Neuronal stem cell (in vitro differentiated cells): ENCODE measurements at regions not wholly inside any gene's neighbourhood (a gene's known extent, or its start where the extent isn't known, plus 50 kb on each side); places are given as distances from the start of the nearest gene placed in this dataset.

ENCODE experiments used
- DNase-seq: peaks from one replicate; pipeline ENCODE4 v3.0.0-alpha.2; 2013; ENCODE audit warnings: low spot score
- H2AFZ ChIP-seq: one replicate; pipeline ENCODE4 v1.6.1; 2013; ENCODE audit warnings: mild to moderate bottlenecking, low read length, inconsistent platforms
- H2AK5ac ChIP-seq: 2 replicates; pipeline ENCODE4 v1.6.1; 2013; ENCODE audit warnings: low read depth, mild to moderate bottlenecking, inconsistent platforms, low read length, moderate library complexity, mixed read lengths
- H2BK120ac ChIP-seq: 2 replicates; pipeline ENCODE4 v1.6.1; 2013; ENCODE audit warnings: low read depth, mild to moderate bottlenecking, inconsistent platforms, low read length, moderate library complexity, mixed read lengths
- H2BK12ac ChIP-seq: one replicate; pipeline ENCODE4 v1.6.1; 2013; ENCODE audit warnings: low read length, inconsistent platforms
- H2BK15ac ChIP-seq: 2 replicates; pipeline ENCODE4 v1.6.1; 2013; ENCODE audit warnings: mild to moderate bottlenecking, low read length, inconsistent platforms, mixed read lengths
- H2BK5ac ChIP-seq: one replicate; pipeline ENCODE4 v1.6.1; 2013; ENCODE audit warnings: inconsistent platforms, mild to moderate bottlenecking, low read length, moderate library complexity
- H3K14ac ChIP-seq: one replicate; pipeline ENCODE4 v1.6.1; 2013; ENCODE audit warnings: low read length, inconsistent platforms
- H3K18ac ChIP-seq: 2 replicates; pipeline ENCODE4 v1.6.1; 2013; ENCODE audit warnings: low read length, inconsistent platforms
- H3K23ac ChIP-seq: 2 replicates; pipeline ENCODE4 v1.6.1; 2013; ENCODE audit warnings: low read depth, mild to moderate bottlenecking, mixed read lengths, low read length, inconsistent platforms; ENCODE audit not compliant: poor library complexity
- H3K27ac ChIP-seq: replicated peaks from 3 replicates; pipeline ENCODE4 v1.5.1; 2013; ENCODE audit warnings: low read length, inconsistent platforms
- H3K27me3 ChIP-seq, 3 experiments: 2 replicates each; pipeline ENCODE4 v1.6.1; 2013; ENCODE audit warnings: low read length in 3 of 3, mild to moderate bottlenecking in 2 of 3, inconsistent platforms in 1 of 3, low read depth in 1 of 3, mixed read lengths in 1 of 3, moderate library complexity in 1 of 3; ENCODE audit not compliant: control insufficient read depth in 3 of 3, insufficient read depth in 3 of 3
- H3K36me3 ChIP-seq, 2 donors: replicated peaks in 1 of 2; 2 replicates each; pipeline ENCODE4 v1.6.1; 2013; ENCODE audit warnings: low read length in 2 of 2; ENCODE audit not compliant: control insufficient read depth in 2 of 2, insufficient read depth in 2 of 2
- H3K4ac ChIP-seq: 2 replicates; pipeline ENCODE4 v1.6.1; 2013; ENCODE audit warnings: inconsistent platforms, mild to moderate bottlenecking, low read length, moderate library complexity
- H3K4me1 ChIP-seq, 2 donors: 1 replicate in 1 of 2; 2 replicates in 1 of 2; pipeline ENCODE4 v1.6.1; 2013; ENCODE audit warnings: low read length in 2 of 2, low read depth in 1 of 2; ENCODE audit not compliant: control insufficient read depth in 2 of 2, insufficient read depth in 1 of 2
- H3K4me2 ChIP-seq: one replicate; pipeline ENCODE4 v1.6.1; 2013; ENCODE audit warnings: mild to moderate bottlenecking, low read length, inconsistent platforms; ENCODE audit not compliant: insufficient read depth, poor library complexity, severe bottlenecking
- H3K4me3 ChIP-seq, 2 donors: 2 replicates each; pipeline ENCODE4 v1.5.1; 2013; ENCODE audit warnings: low read length in 2 of 2, mild to moderate bottlenecking in 2 of 2, inconsistent platforms in 1 of 2, moderate library complexity in 1 of 2
- H3K79me1 ChIP-seq: one replicate; pipeline ENCODE4 v1.6.1; 2013; ENCODE audit warnings: low read depth, mild to moderate bottlenecking, inconsistent platforms, low read length, moderate library complexity
- H3K9ac ChIP-seq: one replicate; pipeline ENCODE4 v1.6.1; 2013; ENCODE audit warnings: mild to moderate bottlenecking, low read depth, low read length, inconsistent platforms; ENCODE audit not compliant: poor library complexity
- H3K9me3 ChIP-seq, 2 donors: replicated peaks in 1 of 2; 2 replicates each; pipeline versions ENCODE3 to v1.6.1; 2013; ENCODE audit warnings: low read length in 2 of 2, mild to moderate bottlenecking in 2 of 2, inconsistent platforms in 1 of 2, low read depth in 1 of 2, mixed read lengths in 1 of 2, moderate library complexity in 1 of 2; ENCODE audit not compliant: control insufficient read depth in 2 of 2, insufficient read depth in 1 of 2
- H4K8ac ChIP-seq: one replicate; pipeline ENCODE4 v1.6.1; 2013; ENCODE audit warnings: low read depth, mild to moderate bottlenecking, inconsistent platforms, low read length, moderate library complexity
- H4K91ac ChIP-seq: one replicate; pipeline ENCODE4 v1.6.1; 2013; ENCODE audit warnings: low read length, low read depth, mild to moderate bottlenecking, inconsistent platforms; ENCODE audit not compliant: poor library complexity
- WGBS, 2 donors: extraction: QIAGEN DNeasy Blood & Tissue Kit; methylation state at CpG; one replicate each; pipeline ENCODE4 v1.1.7; 2013; ENCODE audit warnings: missing lambda C conversion rate in 2 of 2, mixed read lengths in 1 of 2; ENCODE audit not compliant: insufficient read length in 2 of 2, insufficient replicate concordance in 1 of 2; ENCODE audit errors: extremely low coverage in 2 of 2; 5-methylcytosine and 5-hydroxymethylcytosine counted together

DNA sequence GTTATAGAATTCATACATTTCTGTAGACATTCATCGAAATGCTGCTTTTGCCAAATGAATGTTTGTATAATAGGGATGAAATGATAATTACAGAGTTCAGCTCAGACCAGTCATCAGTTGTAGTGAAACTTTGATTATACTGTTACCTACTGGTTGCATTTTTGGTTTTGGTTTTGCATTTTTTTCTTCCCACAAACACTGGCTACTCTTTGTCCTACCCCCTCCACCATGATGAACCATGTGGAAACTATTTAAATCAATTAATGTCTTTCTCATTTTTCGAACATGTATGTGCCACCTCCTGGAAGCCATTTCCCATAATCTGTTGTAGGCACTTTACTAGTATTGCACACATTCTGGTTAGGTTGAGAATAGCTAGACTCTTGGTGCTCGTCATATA lies 75.3 kb upstream of the MTNR1B start:
- no peak overlapping the region for H3K9ac ChIP-seq
- H3K27ac ChIP-seq: no peak overlapping the region
- H2AK5ac ChIP-seq: no peak overlapping the region
- H4K91ac ChIP-seq: no peak overlapping the region
- no peak overlapping the region for H2AFZ ChIP-seq
- H3K14ac ChIP-seq: no peak overlapping the region
- no peak overlapping the region for H3K4me2 ChIP-seq
- DNase-seq: no peak
- H2BK5ac ChIP-seq: no peak overlapping the region
- H3K79me1 ChIP-seq: no peaks in the 10 kb centered on the region
- H3K4ac ChIP-seq: no peak overlapping the region
- no peak overlapping the region for H2BK15ac ChIP-seq
- WGBS, 2 donors: no CpG with 5 or more reads among the region's 3 CpGs
- H2BK120ac ChIP-seq: no peak overlapping the region
- no peak overlapping the region for H2BK12ac ChIP-seq
- peaks cover 0 to 2% of the 10 kb centered on the region in 2 donors for H3K9me3 ChIP-seq
- no peaks in the 10 kb centered on the region for H3K27me3 ChIP-seq
- H3K4me3 ChIP-seq: no peak overlapping the region
- H3K4me1 ChIP-seq: no peaks in the 10 kb centered on the region
- no peak overlapping the region for H3K23ac ChIP-seq
- no peak overlapping the region for H4K8ac ChIP-seq
- H3K18ac ChIP-seq: no peak overlapping the region
- H3K36me3 ChIP-seq: peaks cover 5 to 69% of the 10 kb centered on the region in 2 donors

DNA sequence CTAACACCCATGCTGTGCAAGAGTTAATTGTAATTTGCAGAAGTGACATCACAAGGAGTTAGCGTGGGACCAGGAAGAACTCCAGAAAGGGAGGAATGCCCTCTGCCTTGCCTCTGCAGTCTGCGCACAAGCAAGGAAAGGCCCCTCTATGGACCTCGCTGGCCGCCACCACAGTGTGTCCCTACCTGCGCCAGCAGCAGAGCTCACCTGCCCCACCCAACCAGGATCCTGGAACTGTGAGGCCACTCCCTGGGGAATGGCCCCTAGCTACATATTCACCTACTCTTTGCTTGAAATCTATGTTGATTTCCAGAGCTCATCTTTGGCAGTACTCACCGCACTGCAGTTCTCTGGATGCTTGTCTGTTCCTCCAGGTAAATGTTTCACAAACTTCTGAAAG lies 72.0 kb upstream of the MTNR1B start:
- peaks cover 0 to 39% of the 10 kb centered on the region in 2 donors for H3K36me3 ChIP-seq
- H3K18ac ChIP-seq: peak overlapping the region; percentile 66
- WGBS, 2 donors: no CpG with 5 or more reads among the region's 6 CpGs
- H3K27ac ChIP-seq: no peak overlapping the region
- no peak overlapping the region for H2AFZ ChIP-seq
- no peak overlapping the region for H3K9ac ChIP-seq
- no peaks in the 10 kb centered on the region for H3K9me3 ChIP-seq
- H3K4me3 ChIP-seq: peak overlapping the region in 1 of 2 donors; percentile 63
- H3K79me1 ChIP-seq: no peaks in the 10 kb centered on the region
- H4K91ac ChIP-seq: no peak overlapping the region
- no peak overlapping the region for H4K8ac ChIP-seq
- no peak overlapping the region for H3K23ac ChIP-seq
- H3K4ac ChIP-seq: no peak overlapping the region
- no peaks in the 10 kb centered on the region for H3K4me1 ChIP-seq
- no peak overlapping the region for H3K4me2 ChIP-seq
- no peak overlapping the region for H3K14ac ChIP-seq
- no peak overlapping the region for H2AK5ac ChIP-seq
- no peak overlapping the region for H2BK15ac ChIP-seq
- no peak for DNase-seq
- H2BK12ac ChIP-seq: no peak overlapping the region
- H2BK120ac ChIP-seq: no peak overlapping the region
- no peak overlapping the region for H2BK5ac ChIP-seq
- H3K27me3 ChIP-seq: no peaks in the 10 kb centered on the region

DNA sequence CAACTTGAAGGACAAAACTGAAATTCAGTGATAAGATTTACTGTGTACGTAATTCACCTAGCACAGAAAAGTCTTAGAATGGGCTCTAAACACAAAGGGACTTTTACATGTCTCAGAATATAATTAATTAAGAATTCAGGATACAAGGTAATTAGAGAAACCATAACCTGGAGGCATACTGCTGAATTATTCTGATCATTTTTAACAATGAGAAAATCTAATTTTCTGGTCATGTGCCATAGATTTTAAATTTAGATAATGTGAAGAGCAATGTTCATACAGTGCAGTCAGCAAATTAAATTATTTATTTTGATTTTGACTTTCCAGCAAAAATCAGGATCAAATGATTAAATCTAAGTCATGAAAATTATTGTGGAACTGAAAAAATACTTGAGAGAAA lies 67.0 kb upstream of the MTNR1B start:
- Histone ChIP-seq H3K4me3 (no peak overlapping the region), H3K4me1 (no peaks in the 10 kb centered on the region), H3K79me1 (no peaks in the 10 kb centered on the region), H4K8ac (no peak overlapping the region), H2BK15ac (no peak overlapping the region), H3K27ac (no peak overlapping the region), H3K18ac (no peak overlapping the region), H2BK5ac (no peak overlapping the region), H3K27me3 (no peaks in the 10 kb centered on the region), H3K4me2 (no peak overlapping the region), H4K91ac (no peak overlapping the region), H2AK5ac (no peak overlapping the region), H2AFZ (no peak overlapping the region), H2BK120ac (no peak overlapping the region), H3K9me3 (no peaks in the 10 kb centered on the region), H2BK12ac (no peak overlapping the region), H3K36me3 (no peaks in the 10 kb centered on the region), H3K4ac (no peak overlapping the region), H3K23ac (no peak overlapping the region), H3K14ac (no peak overlapping the region), H3K9ac (no peak overlapping the region)
- no peak for DNase-seq
- WGBS, 2 donors: no CpG with 5 or more reads among the region's 1 CpG

DNA sequence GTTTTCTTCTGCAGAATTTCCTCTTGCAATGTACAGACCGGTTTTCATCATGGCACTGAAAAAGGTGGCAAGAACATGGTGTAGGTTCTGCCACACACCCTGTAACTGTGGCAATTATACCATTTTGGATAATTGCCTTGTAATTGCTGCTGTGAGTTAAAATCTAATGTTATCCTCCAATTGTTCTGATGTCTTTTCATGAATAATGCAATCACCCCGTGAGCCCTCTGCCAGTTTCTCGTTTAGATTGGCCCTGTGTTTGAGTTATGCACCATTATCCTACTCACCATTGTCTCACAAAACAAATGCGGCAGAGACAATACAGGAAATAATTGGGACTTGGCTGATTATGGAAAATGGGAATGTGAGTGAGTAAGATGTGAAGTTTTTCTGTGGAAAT lies 61.8 kb upstream of the MTNR1B start:
- DNase-seq: no peak
- no peak overlapping the region for H4K91ac ChIP-seq
- H3K23ac ChIP-seq: no peak overlapping the region
- H4K8ac ChIP-seq: no peak overlapping the region
- no peak overlapping the region for H3K14ac ChIP-seq
- no peaks in the 10 kb centered on the region for H3K4me1 ChIP-seq
- no peak overlapping the region for H3K27ac ChIP-seq
- H2BK120ac ChIP-seq: no peak overlapping the region
- H3K9ac ChIP-seq: no peak overlapping the region
- no peaks in the 10 kb centered on the region for H3K9me3 ChIP-seq
- no peak overlapping the region for H3K18ac ChIP-seq
- no peak overlapping the region for H2BK12ac ChIP-seq
- no peak overlapping the region for H3K4ac ChIP-seq
- no peaks in the 10 kb centered on the region for H3K36me3 ChIP-seq
- no peak overlapping the region for H2BK5ac ChIP-seq
- no peak overlapping the region for H3K4me2 ChIP-seq
- H2AK5ac ChIP-seq: no peak overlapping the region
- H2BK15ac ChIP-seq: no peak overlapping the region
- H3K79me1 ChIP-seq: no peaks in the 10 kb centered on the region
- no peak overlapping the region for H3K4me3 ChIP-seq
- no CpG with 5 or more reads among the region's 4 CpGs for WGBS, 2 donors
- H3K27me3 ChIP-seq: no peaks in the 10 kb centered on the region
- H2AFZ ChIP-seq: no peak overlapping the region
